ENCODE measurements at regions not wholly inside any gene's neighbourhood (a gene's known extent, or its start where the extent isn't known, plus 50 kb on each side); places are given as distances from the start of the nearest gene placed in this dataset.

DNA sequence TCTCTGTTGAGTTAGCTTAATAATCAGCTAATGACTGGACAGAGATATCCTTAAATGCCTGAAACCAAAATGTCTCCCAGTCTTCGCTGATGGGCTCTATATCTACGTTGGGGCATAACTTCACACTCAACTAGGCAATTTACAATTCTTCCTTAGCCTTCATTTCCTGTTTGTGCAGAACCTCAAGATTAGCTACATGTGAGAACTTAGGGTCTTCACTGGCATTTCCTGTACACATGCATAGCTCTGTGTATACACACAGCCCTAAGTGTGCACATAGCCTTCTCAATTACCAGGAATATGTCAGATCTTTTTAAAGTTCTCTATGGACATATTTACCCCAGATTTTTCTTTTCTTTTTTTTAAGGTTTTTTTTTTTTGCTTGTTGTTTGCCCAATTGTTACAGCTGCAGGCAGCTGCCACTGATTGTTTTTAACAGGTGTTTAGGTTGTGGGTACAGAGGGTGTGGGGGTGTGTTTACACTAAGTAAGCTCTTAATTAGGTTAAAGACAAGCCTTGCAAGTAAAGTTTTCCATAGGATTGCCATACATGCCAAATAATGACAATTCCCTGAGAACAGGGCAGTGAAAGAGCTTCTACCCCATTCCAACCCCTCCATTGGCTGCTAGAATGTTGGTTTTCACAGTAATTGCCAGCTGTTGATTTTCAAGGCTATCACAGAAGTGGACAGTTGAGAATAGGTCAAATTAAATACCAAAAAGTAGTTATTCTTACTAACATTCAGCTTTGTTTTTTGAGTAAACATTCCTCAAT lies 441.0 kb downstream of the TLE4 start:
- H2AFZ ChIP-seq (ENCODE audit: control insufficient read depth, low read depth, low read length) = no peak overlapping the region
- ATAC-seq = no peak
- in situ Hi-C loops (cut with MboI) = no loop called here
- intact Hi-C loops (cut with micrococcal nuclease; ENCODE audit: unreplicated experiment) = no loop called here
- H3K4me3 ChIP-seq = no peak overlapping the region
- no peak overlapping the region for H3K9ac ChIP-seq (ENCODE audit: control insufficient read depth, insufficient read depth, low read length)
- no peaks in the 10 kb centered on the region for H3K9me3 ChIP-seq (replicated peaks; ENCODE audit: control insufficient read depth, insufficient read depth, low read length)
- no peak overlapping the region for H3K27ac ChIP-seq (ENCODE audit: control insufficient read depth, insufficient read depth)
- no peak for DNase-seq (ENCODE audit: low read depth, low spot score)
- TF ChIP-seq GATAD2B (conservative IDR thresholded peaks at IDR 0.05; ENCODE audit: low read depth) (no peak), ZZZ3 (IDR thresholded peaks at IDR 0.05; ENCODE audit: control insufficient read depth, insufficient read length, low read depth) (no peak), ZNF24 (IDR thresholded peaks at IDR 0.05) (no peak), KLF5 (IDR thresholded peaks at IDR 0.05; ENCODE audit: partially characterized antibody) (no peak), SMC3 (IDR thresholded peaks at IDR 0.05; ENCODE audit: borderline replicate concordance, low read length) (no peak)
- TF ChIP-seq, protein P1, sequence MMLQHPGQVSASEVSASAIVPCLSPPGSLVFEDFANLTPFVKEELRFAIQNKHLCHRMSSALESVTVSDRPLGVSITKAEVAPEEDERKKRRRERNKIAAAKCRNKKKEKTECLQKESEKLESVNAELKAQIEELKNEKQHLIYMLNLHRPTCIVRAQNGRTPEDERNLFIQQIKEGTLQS (IDR thresholded peaks at IDR 0.05; ENCODE audit: borderline replicate concordance, extremely low read depth, low read depth, low read length) = no peak
- TF ChIP-seq, protein P2, sequence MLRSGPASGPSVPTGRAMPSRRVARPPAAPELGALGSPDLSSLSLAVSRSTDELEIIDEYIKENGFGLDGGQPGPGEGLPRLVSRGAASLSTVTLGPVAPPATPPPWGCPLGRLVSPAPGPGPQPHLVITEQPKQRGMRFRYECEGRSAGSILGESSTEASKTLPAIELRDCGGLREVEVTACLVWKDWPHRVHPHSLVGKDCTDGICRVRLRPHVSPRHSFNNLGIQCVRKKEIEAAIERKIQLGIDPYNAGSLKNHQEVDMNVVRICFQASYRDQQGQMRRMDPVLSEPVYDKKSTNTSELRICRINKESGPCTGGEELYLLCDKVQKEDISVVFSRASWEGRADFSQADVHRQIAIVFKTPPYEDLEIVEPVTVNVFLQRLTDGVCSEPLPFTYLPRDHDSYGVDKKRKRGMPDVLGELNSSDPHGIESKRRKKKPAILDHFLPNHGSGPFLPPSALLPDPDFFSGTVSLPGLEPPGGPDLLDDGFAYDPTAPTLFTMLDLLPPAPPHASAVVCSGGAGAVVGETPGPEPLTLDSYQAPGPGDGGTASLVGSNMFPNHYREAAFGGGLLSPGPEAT (IDR thresholded peaks at IDR 0.05; ENCODE audit: low read depth) = no peak
- TF ChIP-seq, protein P3, sequence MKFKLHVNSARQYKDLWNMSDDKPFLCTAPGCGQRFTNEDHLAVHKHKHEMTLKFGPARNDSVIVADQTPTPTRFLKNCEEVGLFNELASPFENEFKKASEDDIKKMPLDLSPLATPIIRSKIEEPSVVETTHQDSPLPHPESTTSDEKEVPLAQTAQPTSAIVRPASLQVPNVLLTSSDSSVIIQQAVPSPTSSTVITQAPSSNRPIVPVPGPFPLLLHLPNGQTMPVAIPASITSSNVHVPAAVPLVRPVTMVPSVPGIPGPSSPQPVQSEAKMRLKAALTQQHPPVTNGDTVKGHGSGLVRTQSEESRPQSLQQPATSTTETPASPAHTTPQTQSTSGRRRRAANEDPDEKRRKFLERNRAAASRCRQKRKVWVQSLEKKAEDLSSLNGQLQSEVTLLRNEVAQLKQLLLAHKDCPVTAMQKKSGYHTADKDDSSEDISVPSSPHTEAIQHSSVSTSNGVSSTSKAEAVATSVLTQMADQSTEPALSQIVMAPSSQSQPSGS (IDR thresholded peaks at IDR 0.05; ENCODE audit: low read length) = no peak
- TF ChIP-seq, protein P4, sequence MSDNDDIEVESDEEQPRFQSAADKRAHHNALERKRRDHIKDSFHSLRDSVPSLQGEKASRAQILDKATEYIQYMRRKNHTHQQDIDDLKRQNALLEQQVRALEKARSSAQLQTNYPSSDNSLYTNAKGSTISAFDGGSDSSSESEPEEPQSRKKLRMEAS (IDR thresholded peaks at IDR 0.05; ENCODE audit: low read depth, low read length) = no peak
- ChIA-PET POLR2A (no interaction called here), CTCF (no interaction called here), SMC1A (ENCODE audit: uncharacterized antibody, unreplicated experiment) (interaction anchor here (0.7 kb wide), 1 partner anchor 558 kb away, joined by 3 read pairs; no protein-coding TSS in a partner anchor), RAD21 (ENCODE audit: unreplicated experiment) (no interaction called here)
- H3K36me3 ChIP-seq (ENCODE audit: control insufficient read depth in 2 of 2, insufficient read depth in 2 of 2, low read length in 1 of 2) = no peaks in the 10 kb centered on the region
- WGBS (ENCODE audit: insufficient coverage, insufficient replicate concordance, low lambda C conversion rate, missing lambda C conversion rate) = 29% methylated on average over 2 of the region's 2 CpGs
- FAIRE-seq = no peak
- no peaks in the 10 kb centered on the region for H3K27me3 ChIP-seq (replicated peaks in 1 of 2; ENCODE audit: control insufficient read depth in 2 of 2, insufficient read depth in 2 of 2, low read length in 1 of 2)
- no peak overlapping the region for H3K4me2 ChIP-seq (ENCODE audit: control insufficient read depth, insufficient read depth)
- H3K79me2 ChIP-seq (ENCODE audit: control insufficient read depth, insufficient read depth, low read length) = no peaks in the 10 kb centered on the region
- no peaks in the 10 kb centered on the region for H4K20me1 ChIP-seq (ENCODE audit: control insufficient read depth, insufficient read depth)
- BruUV-seq (replicated peaks) = no TSS peak
- H3K4me1 ChIP-seq (ENCODE audit: control insufficient read depth, insufficient read depth, low read length) = no peaks in the 10 kb centered on the region

Measured in GM12878 (cell line).